B cell (primary cell): ENCODE measurements at regions not wholly inside any gene's neighbourhood (a gene's known extent, or its start where the extent isn't known, plus 50 kb on each side); places are given as distances from the start of the nearest gene placed in this dataset.

ENCODE experiments used
- ATAC-seq: fragments of 200-7000 bp; cut with Tn5 transposase; one replicate; pipeline ENCODE4 v1.10.0; 2021; ENCODE audit warnings: low read depth, mild to moderate bottlenecking, moderate number of reproducible peaks, moderate library complexity
- CTCF ChIA-PET: fragments of 350-600 bp; sonication (Branson Sonifier 250); formaldehyde crosslinking; loops from one replicate; lab custom pipeline; 2021; ENCODE audit warnings: antibody characterized with exemption, inconsistent platforms; lab: Charles Lee
- POLR2A ChIA-PET: fragments of 350-600 bp; sonication (Branson Sonifier 250); formaldehyde crosslinking; loops from one replicate; lab custom pipeline; 2021; ENCODE audit warnings: antibody characterized with exemption; lab: Charles Lee
- DNase-seq: peaks from one replicate; pipeline ENCODE4 v3.0.0; 2013
- H2AFZ ChIP-seq: 2 replicates; pipeline ENCODE4 v1.6.1; 2012; ENCODE audit warnings: mild to moderate bottlenecking, low read depth, low read length; ENCODE audit not compliant: insufficient read depth, poor library complexity, severe bottlenecking
- H3K27ac ChIP-seq, 2 donors: 1 replicate in 1 of 2; 2 replicates in 1 of 2; pipeline ENCODE4 v1.5.1; 2012 to 2013; ENCODE audit warnings: low read length in 2 of 2, mild to moderate bottlenecking in 2 of 2, moderate library complexity in 1 of 2
- H3K27me3 ChIP-seq, 4 experiments: fragments of 200-600 bp in 1 of 4; sonication (generic) in 1 of 4; replicated peaks in 1 of 4; 1 replicate in 2 of 4; 2 replicates in 2 of 4; pipeline versions ENCODE4 v1.6.1 to v1.7.0; 2013 to 2016; ENCODE audit warnings: low read length in 3 of 4, mild to moderate bottlenecking in 2 of 4, mixed read lengths in 1 of 4, moderate library complexity in 1 of 4; ENCODE audit not compliant: insufficient read depth in 4 of 4, control insufficient read depth in 3 of 4; ENCODE audit errors: control extremely low read depth in 1 of 4
- H3K36me3 ChIP-seq, 2 experiments: replicated peaks in 1 of 2; 1 replicate in 1 of 2; 2 replicates in 1 of 2; pipeline versions ENCODE4 v1.6.1 to v1.7.1; 2013; ENCODE audit warnings: low read length in 1 of 2; ENCODE audit not compliant: insufficient read depth in 2 of 2, control insufficient read depth in 1 of 2; ENCODE audit errors: control extremely low read depth in 1 of 2, extremely low read depth in 1 of 2
- H3K4me1 ChIP-seq, 2 donors: fragments of 200-600 bp in 1 of 2; sonication (generic) in 1 of 2; 1 replicate in 1 of 2; 2 replicates in 1 of 2; pipeline versions ENCODE4 v1.5.1 to v1.6.1; 2013 to 2017; ENCODE audit warnings: low read length in 2 of 2; ENCODE audit not compliant: control insufficient read depth in 2 of 2, insufficient read depth in 2 of 2
- H3K4me2 ChIP-seq: replicated peaks from 2 replicates; pipeline ENCODE3; 2012; ENCODE audit warnings: mild to moderate bottlenecking, low read depth, low read length; ENCODE audit not compliant: poor library complexity, severe bottlenecking
- H3K4me3 ChIP-seq, 5 experiments: fragments of 200-600 bp in 1 of 5; sonication (generic) in 1 of 5; 1 replicate in 3 of 5; 2 replicates in 2 of 5; pipeline versions ENCODE4 v1.5.1 to v1.7.0; 2011 to 2016; ENCODE audit warnings: low read length in 4 of 5, mild to moderate bottlenecking in 4 of 5, low read depth in 2 of 5, control low read depth in 1 of 5, moderate library complexity in 1 of 5; ENCODE audit not compliant: insufficient read depth in 1 of 5; ENCODE audit errors: control extremely low read depth in 1 of 5, extremely low read depth in 1 of 5
- H3K79me2 ChIP-seq: fragments of 200-600 bp; sonication (generic); one replicate; pipeline ENCODE4 v1.6.0; 2016; ENCODE audit warnings: low read length; ENCODE audit not compliant: control insufficient read depth, insufficient read depth
- H3K9ac ChIP-seq: fragments of 200-600 bp; sonication (generic); 2 replicates; pipeline ENCODE4 v1.6.1; 2017; ENCODE audit warnings: mild to moderate bottlenecking, low read length, moderate library complexity
- H3K9me3 ChIP-seq, 3 donors: one replicate each; pipeline versions ENCODE4 v1.6.1 to v1.7.1; 2013; ENCODE audit warnings: low read length in 2 of 3; ENCODE audit not compliant: control insufficient read depth in 2 of 3, insufficient read depth in 1 of 3; ENCODE audit errors: control extremely low read depth in 1 of 3
- H4K20me1 ChIP-seq: 2 replicates; pipeline ENCODE4 v1.6.0; 2012; ENCODE audit warnings: mild to moderate bottlenecking, low read length; ENCODE audit not compliant: insufficient read depth, control insufficient read depth, poor library complexity, severe bottlenecking
- H3K27ac Mint-ChIP-seq: one replicate; pipeline ENCODE4 v1.8.0; 2021; ENCODE audit warnings: mixed read lengths
- H3K27me3 Mint-ChIP-seq: one replicate; pipeline ENCODE4 v1.8.0; 2021; ENCODE audit warnings: mixed read lengths
- H3K4me1 Mint-ChIP-seq: one replicate; pipeline ENCODE4 v1.8.0; 2021; ENCODE audit warnings: mixed read lengths
- H3K4me3 Mint-ChIP-seq: one replicate; pipeline ENCODE4 v1.8.0; 2021; ENCODE audit warnings: mixed read lengths
- H3K9me3 Mint-ChIP-seq: one replicate; pipeline ENCODE4 v1.8.0; 2022; ENCODE audit warnings: mixed read lengths; ENCODE audit not compliant: insufficient read depth
- CTCF ChIP-seq: fragments of 200-600 bp; IDR thresholded peaks from one replicate; pipeline ENCODE4 v1.8.0; 2022; ENCODE audit warnings: antibody characterized with exemption, mild to moderate bottlenecking
- EZH2 ChIP-seq: IDR thresholded peaks from 2 replicates; pipeline ENCODE4 v1.6.1; 2012; ENCODE audit warnings: borderline replicate concordance, low read depth, mild to moderate bottlenecking, moderate library complexity, low read length; ENCODE audit not compliant: insufficient read depth, poor library complexity, severe bottlenecking
- WGBS: methylation state at CpG from one replicate; pipeline ENCODE4 v1.1.5; 2013; ENCODE audit warnings: missing lambda C conversion rate; ENCODE audit not compliant: insufficient coverage; 5-methylcytosine and 5-hydroxymethylcytosine counted together
- intact Hi-C: fragments of 100-400 bp; cut with micrococcal nuclease; formaldehyde crosslinking; loops from one replicate; pipeline ENCODE4 v1.10.0; 2022

- no peaks in the 10 kb centered on the region for H3K4me1 ChIP-seq
- Mint-ChIP-seq H3K9me3 (no peaks in the 10 kb centered on the region), H3K4me1 (no peaks in the 10 kb centered on the region), H3K4me3 (no peak overlapping the region), H3K27ac (no peak overlapping the region), H3K27me3 (peaks cover 17% of the 10 kb centered on the region)
- no peak overlapping the region for H3K9ac ChIP-seq
- ChIA-PET POLR2A (no interaction called here), CTCF (no interaction called here)
- intact Hi-C loops, result no loop called here
- TF ChIP-seq EZH2 (no peak), CTCF (no peak)
- H2AFZ ChIP-seq, result no peak overlapping the region
- no peaks in the 10 kb centered on the region for H4K20me1 ChIP-seq
- H3K9me3 ChIP-seq, result peaks cover 0 to 4% (median 0%) of the 10 kb centered on the region in 3 donors
- no peaks in the 10 kb centered on the region for H3K36me3 ChIP-seq
- H3K4me3 ChIP-seq, result no peak overlapping the region
- ATAC-seq (no peak), DNase-seq (no peak)
- H3K27ac ChIP-seq, result no peak overlapping the region
- no CpG with 5 or more reads among the region's 4 CpGs for WGBS
- no peak overlapping the region for H3K4me2 ChIP-seq
- no peaks in the 10 kb centered on the region for H3K27me3 ChIP-seq
- no peaks in the 10 kb centered on the region for H3K79me2 ChIP-seq
Measured at GRCh38 chr15:61701455-61701854, 358.8 kb downstream of the VPS13C start.

GRCh38 chr15:61700803-61701202, 359.4 kb downstream of the VPS13C start:
- intact Hi-C loops, result no loop called here

More at GRCh38 chr15:61700803-61701202, 359.4 kb downstream of the VPS13C start:
- Mint-ChIP-seq H3K4me3 (no peak overlapping the region), H3K27me3 (peaks cover 17% of the 10 kb centered on the region), H3K4me1 (no peaks in the 10 kb centered on the region), H3K9me3 (no peaks in the 10 kb centered on the region), H3K27ac (no peak overlapping the region)
- H3K36me3 ChIP-seq, result no peaks in the 10 kb centered on the region
- 82% methylated on average over 4 of the region's 6 CpGs for WGBS
- ChIA-PET CTCF (no interaction called here), POLR2A (no interaction called here)
- DNase-seq (no peak), ATAC-seq (no peak)
- no peak overlapping the region for H2AFZ ChIP-seq
- H3K27ac ChIP-seq, result no peak overlapping the region
- no peaks in the 10 kb centered on the region for H4K20me1 ChIP-seq
- H3K79me2 ChIP-seq, result no peaks in the 10 kb centered on the region
- no peak for TF ChIP-seq EZH2
- TF ChIP-seq CTCF, result no peak
- H3K4me2 ChIP-seq, result no peak overlapping the region
- no peaks in the 10 kb centered on the region for H3K4me1 ChIP-seq
- no peaks in the 10 kb centered on the region for H3K27me3 ChIP-seq
- peaks cover 0 to 4% (median 0%) of the 10 kb centered on the region in 3 donors for H3K9me3 ChIP-seq
- H3K9ac ChIP-seq, result no peak overlapping the region
- no peak overlapping the region for H3K4me3 ChIP-seq
